NCI-H460 (cell line): ENCODE measurements at regions not wholly inside any gene's neighbourhood (a gene's known extent, or its start where the extent isn't known, plus 50 kb on each side); places are given as distances from the start of the nearest gene placed in this dataset.

ENCODE experiments used
- DNase-seq: peaks from one replicate; pipeline ENCODE4 v3.0.0-alpha.2; 2016; ENCODE audit warnings: low read depth; ENCODE audit errors: extremely low read depth

GRCh38 chr3:31361371-31362273 is 171.1 kb upstream of the STT3B start:
- DNase-seq, result no peak

- DNase-seq, result no peak
Measured at GRCh38 chr3:31364188-31364587, 168.5 kb upstream of the STT3B start.

- no peak for DNase-seq
Measured at GRCh38 chr3:31364711-31365110, 168.0 kb upstream of the STT3B start.

- DNase-seq, result no peak
Measured at GRCh38 chr3:31367518-31367917, 165.2 kb upstream of the STT3B start.

- no peak for DNase-seq
Measured at GRCh38 chr3:31369637-31370379, 162.9 kb upstream of the STT3B start.

- no peak for DNase-seq
Measured at GRCh38 chr3:31370380-31370666, 162.4 kb upstream of the STT3B start.

- no peak for DNase-seq
Measured at GRCh38 chr3:31370681-31371080, 162.0 kb upstream of the STT3B start.

GRCh38 chr3:31371484-31372177 is 161.1 kb upstream of the STT3B start:
- no peak for DNase-seq

GRCh38 chr3:31373681-31374080 is 159.0 kb upstream of the STT3B start:
- no peak for DNase-seq

GRCh38 chr3:31377045-31377642 is 155.6 kb upstream of the STT3B start:
- no peak for DNase-seq

GRCh38 chr3:31378231-31378630 is 154.5 kb upstream of the STT3B start:
- no peak for DNase-seq

GRCh38 chr3:31379598-31379997 is 153.1 kb upstream of the STT3B start:
- DNase-seq, result no peak

- no peak for DNase-seq
Measured at GRCh38 chr3:31382856-31383255, 149.9 kb upstream of the STT3B start.

- no peak for DNase-seq
Measured at GRCh38 chr3:31384117-31384516, 148.6 kb upstream of the STT3B start.

GRCh38 chr3:31389939-31390338 is 142.8 kb upstream of the STT3B start:
- DNase-seq, result no peak

- no peak for DNase-seq
Measured at GRCh38 chr3:31390466-31390865, 142.3 kb upstream of the STT3B start.

GRCh38 chr3:31391150-31391549 is 141.6 kb upstream of the STT3B start:
- DNase-seq, result no peak

GRCh38 chr3:31392568-31392967 is 140.2 kb upstream of the STT3B start:
- no peak for DNase-seq

- DNase-seq, result no peak
Measured at GRCh38 chr3:31399271-31399670, 133.5 kb upstream of the STT3B start.

GRCh38 chr3:31402117-31402516 is 130.6 kb upstream of the STT3B start:
- no peak for DNase-seq

- DNase-seq, result no peak
Measured at GRCh38 chr3:31403197-31403596, 129.5 kb upstream of the STT3B start.
